COR-L47 (cell line): ENCODE measurements at regions not wholly inside any gene's neighbourhood (a gene's known extent, or its start where the extent isn't known, plus 50 kb on each side); places are given as distances from the start of the nearest gene placed in this dataset.

Source experiments
- DNase-seq: peaks from one replicate; lab custom pipeline; 2025; lab: John Stamatoyannopoulos, UW

DNA sequence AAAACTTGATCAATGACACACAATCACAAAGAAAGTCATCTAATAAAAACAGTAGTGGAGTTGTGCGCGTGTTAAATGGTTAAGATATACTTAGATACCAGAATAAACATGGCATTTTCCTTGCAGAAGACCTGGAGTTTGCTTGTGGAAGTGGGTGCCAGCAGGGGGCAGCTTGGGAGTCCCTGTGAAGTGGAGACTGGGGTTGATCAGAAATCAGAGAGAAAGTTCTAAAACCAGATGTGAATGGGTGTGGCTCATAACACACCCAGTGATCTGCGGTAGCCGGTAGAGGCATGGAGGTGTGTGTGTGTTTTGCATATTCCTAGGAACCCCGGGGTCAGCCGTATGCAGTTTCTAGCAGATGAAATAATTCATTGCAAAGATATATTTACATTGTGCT, 300.1 kb upstream of the TRIB2 start:
- DNase-seq = no peak

DNA sequence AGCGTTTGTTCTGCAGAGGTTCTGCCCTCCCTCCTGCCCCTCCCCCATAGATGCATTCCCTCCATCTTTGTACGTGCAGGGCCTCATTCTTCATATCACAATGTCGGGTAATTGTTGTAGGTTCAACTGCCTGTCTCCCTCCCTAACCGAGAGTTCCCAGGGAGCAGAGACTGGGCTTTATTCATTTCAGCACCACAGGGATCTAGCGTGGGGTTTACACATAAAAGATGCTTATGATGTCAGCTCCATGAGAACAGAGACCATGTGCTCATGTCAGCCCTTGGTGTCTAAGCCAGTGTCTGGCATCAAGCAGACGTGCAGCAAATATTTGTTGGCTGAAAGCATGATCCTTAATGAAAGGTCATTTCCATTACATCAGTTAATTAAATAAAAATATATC, 298.9 kb upstream of the TRIB2 start:
- DNase-seq = no peak

GRCh38 chr2:12419803-12420202, 296.9 kb upstream of the TRIB2 start:
- no peak for DNase-seq

DNA sequence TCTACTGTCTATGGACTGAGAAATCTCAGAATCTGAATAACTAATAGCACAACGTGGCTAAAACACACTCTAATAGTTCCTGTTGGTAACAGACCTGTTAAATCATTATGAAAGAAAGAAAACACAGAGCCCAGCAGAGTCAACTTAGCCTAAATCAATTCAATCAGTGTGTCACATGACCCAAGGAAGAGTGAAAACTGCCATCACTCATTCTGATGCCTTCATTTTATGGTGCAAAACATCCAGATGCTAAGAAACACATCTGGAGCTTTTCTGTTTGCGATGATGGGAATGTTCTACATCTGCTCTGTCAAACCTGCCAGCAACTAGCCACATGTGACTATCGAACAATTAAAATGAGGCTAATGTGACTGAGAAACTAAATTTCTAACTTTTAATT, 295.7 kb upstream of the TRIB2 start:
- no peak for DNase-seq

GRCh38 chr2:12424219-12424618, 292.5 kb upstream of the TRIB2 start:
- no peak for DNase-seq

- DNase-seq = no peak
Measured at GRCh38 chr2:12424809-12425208, 291.9 kb upstream of the TRIB2 start.

- DNase-seq = no peak
Measured at GRCh38 chr2:12428324-12428723, 288.4 kb upstream of the TRIB2 start.

DNA sequence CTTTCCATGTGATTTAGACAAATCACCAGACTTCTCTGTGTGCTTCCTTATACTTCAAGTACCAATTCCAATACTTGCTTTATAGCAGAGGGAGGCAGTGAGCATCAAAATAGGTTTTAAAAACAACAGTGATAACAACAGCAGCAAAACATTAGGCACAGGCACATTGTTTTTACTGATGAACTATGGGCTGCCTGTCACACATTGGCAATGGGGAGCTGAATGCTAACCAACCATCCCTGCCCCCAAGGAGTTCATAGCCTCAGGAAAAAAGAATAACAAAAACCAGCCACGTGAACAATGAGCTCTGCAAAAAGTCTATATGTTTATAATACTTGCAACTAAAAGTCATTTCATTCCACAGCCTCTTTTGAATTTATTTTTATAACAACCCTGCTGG, 287.9 kb upstream of the TRIB2 start:
- no peak for DNase-seq

DNA sequence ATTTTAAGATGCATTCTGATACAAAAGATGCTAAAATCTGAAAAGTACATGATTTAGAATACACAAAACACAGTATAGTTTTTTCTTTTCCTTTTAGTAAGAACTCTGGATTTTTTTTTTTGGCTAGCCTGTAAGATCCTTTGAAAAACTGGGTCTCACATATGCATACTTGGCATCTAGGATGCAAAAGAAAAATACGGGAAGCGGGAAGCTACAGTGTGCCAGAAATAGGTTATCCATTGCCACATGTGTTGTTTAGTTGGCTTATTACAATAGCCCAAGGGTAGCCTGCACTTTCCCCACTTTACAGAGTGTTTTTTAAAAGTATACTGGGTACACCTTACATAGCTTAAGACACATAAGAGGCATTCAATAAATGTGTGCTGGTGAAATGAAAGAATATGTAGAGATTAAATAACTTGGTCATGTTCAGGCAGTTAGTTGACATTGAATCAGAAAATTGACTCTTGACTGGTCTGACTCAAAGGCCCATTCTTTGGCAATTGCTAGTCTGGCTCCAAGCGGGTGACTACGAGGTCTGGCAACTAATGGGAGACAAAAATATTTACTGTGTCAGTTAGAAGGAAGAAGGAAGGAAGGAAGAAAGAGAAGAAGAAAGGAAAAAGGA, 286.8 kb upstream of the TRIB2 start:
- no peak for DNase-seq

DNA sequence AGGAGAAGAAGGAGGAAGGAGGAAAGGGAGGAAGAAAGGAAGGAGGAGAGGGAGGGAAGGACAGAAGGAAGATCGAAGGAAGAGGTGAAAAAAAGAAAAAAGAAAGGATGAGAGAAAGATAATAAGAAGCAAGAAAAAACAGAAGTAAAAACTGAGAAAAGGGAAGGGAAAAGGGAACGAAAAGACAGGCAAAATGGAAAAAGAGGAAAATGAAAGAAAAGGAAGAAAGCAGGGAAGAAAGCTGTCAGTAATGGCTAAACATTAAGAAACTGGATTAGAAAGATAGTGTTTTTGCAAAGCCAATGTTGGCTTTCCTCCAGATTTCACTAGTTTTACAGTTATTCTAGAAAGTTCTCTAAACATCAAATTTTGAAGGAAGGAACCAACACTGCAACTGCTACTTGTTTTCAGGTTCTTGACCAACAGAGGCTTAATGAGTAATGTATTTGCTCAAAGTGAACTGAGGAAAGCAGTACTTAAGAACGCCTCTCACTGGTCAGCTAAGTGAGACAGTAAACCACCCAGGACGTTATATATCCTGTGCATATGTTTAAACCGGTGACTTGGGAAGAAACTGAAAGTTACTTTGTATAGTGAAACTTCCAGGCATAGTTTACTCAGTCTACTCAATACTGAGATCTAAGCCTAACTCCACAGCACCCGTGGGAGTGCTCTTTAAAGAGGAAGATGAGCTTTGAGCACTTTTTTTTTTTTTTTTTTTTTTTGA, 286.2 kb upstream of the TRIB2 start:
- DNase-seq = no peak

GRCh38 chr2:12432985-12433625, 283.6 kb upstream of the TRIB2 start:
- no peak for DNase-seq

DNA sequence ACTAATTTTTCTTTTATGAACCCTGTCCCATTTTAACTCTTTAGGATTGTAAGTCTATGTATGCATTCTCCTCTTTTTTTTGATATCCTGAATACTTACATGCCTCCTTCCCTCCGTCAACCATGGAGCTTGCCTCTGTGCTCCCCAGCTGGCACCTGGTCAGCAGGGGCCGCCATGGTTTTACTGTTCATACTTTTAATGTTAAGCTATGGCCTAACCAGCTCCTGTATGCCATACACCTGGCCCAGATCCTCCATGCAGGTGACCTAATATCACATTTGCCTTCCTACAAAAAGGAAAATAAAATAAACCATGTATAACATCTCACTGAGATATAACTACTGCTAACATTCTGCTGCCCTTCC, 283.1 kb upstream of the TRIB2 start:
- DNase-seq = no peak

GRCh38 chr2:12434630-12435098, 282.1 kb upstream of the TRIB2 start:
- DNase-seq = no peak

DNA sequence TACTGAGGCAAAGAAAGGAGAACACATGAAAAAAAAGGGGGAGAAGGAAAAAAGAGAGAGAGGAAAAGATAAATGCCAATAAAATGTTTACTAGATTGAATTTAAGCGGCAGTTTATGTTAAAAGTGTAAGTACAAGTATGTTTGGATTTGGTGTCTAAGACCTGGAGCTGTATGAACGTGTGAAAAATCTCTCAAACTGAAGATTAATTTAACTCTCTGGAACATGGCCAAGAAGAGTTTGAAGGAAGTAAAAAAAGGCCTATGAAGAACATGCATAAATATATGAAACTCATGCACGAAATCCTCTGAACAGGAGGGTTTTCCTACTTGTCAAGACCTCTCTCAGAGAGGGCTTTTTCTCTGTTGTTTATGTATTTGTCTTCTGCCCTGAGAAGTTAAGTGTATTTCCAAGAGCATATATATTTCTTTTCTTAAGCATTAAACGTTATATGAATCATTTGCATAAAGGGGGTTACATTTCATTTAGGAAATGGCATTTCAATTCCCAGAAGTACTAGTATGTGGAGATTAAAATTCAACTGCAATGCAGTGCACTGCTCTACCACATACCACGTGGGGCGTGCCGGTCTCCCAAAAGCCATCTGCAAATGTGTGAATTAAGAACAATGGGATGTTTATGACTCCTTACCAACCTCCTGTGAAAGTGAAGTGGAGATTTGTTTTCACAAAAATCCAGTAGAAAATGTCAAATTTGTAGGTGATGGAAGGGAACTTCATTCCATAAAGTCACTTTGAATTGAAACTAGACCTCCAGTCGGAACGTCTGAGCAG, 281.1 kb upstream of the TRIB2 start:
- no peak for DNase-seq

DNA sequence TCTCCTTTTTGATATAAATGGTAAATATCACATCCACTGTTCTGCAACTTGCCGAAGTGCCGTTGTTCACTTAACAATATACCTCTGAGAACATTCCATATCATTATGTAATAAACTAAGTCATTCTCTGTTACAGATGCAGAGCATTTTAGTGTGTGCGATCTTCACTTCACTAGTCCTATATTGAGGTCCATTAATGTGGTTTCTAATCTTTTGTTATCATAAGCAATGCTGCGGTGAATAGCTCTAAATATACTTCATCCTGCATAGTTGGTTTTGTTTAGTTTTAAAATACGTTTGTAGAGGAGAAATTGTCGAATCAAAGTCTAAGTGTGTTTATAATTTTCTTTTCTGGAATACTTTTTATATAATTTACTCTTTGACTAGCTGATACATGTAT, 280.3 kb upstream of the TRIB2 start:
- no peak for DNase-seq

- no peak for DNase-seq
Measured at GRCh38 chr2:12436935-12437561, 279.7 kb upstream of the TRIB2 start.

- DNase-seq = no peak
Measured at GRCh38 chr2:12440731-12441130, 276.0 kb upstream of the TRIB2 start.

GRCh38 chr2:12441750-12442475, 274.8 kb upstream of the TRIB2 start:
- DNase-seq = no peak

DNA sequence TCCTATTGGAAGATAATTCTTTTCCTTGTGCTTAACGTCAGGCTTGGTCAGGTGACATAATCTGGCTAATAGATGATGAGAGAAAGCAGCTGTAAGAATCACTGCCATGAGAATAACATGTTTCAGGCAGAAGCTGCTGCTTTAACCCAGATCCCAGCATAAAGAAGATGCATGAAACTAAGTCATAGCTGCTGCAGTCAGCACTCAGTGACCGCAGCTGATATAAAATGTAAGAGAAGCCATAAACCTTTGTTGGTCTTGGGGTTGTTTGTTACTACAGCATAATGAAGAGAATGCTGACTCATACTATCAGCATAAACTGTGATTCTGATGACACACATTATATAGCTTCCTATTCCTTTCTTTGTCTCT, 274.3 kb upstream of the TRIB2 start:
- no peak for DNase-seq

DNA sequence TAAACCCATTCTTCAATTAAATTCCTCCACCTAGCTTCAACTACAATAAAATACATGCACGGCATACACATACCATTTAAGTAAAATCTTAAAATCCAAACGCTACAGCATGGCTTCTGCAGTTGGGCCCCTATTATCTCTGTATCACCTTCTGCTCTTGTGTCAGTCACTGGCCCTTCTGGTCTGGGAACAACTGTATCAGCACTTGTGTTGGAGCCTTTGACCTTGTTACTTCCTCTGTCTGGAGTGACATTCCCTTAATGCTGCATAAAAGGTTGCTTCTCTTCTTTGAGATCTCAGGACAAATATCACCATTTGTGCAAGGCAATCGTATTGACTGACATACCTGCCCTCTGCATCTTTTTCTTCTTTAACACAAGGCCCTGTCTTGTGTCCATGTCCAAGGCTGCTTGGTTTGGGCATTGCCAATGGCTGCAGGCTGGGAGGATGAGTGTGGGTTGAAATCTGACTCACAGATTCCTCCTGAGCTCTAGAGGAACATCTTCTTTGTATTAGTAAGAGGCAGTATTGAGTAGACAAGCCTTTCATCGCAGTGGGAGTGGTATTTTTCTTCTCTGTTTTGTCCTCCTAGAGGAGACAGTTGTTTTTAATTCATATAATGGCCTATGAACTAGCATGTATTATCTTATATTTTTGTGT, 267.8 kb upstream of the TRIB2 start:
- DNase-seq = no peak

DNA sequence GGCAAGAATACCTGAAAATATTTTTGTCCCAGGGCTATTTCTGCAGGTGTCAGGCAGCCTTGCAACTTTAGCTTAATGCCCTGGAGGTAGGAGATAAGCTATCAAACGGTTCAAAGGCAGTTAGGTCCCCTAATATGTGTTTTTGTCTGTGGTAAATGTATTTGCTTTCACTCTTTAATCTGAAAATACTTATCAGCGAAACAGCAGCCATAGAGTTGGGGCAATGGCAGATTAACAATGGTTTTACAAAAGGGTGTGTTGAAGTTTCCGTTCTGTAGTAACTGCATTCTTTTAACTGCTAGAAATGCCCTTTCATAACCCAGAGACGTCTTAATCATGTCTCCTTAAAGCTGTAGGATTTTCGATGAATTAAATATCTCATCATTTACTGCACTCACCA, 265.0 kb upstream of the TRIB2 start:
- no peak for DNase-seq
